ENCODE measurements at regions not wholly inside any gene's neighbourhood (a gene's known extent, or its start where the extent isn't known, plus 50 kb on each side); places are given as distances from the start of the nearest gene placed in this dataset.

GRCh38 chr17:77708049-77708448 is 250.5 kb upstream of the TNRC6C start:
- TF ChIP-seq POLR2A (IDR thresholded peaks at IDR 0.05) (no peak), CTCF (IDR thresholded peaks at IDR 0.05) (no peak)
